ENCODE measurements at regions not wholly inside any gene's neighbourhood (a gene's known extent, or its start where the extent isn't known, plus 50 kb on each side); places are given as distances from the start of the nearest gene placed in this dataset.

DNA sequence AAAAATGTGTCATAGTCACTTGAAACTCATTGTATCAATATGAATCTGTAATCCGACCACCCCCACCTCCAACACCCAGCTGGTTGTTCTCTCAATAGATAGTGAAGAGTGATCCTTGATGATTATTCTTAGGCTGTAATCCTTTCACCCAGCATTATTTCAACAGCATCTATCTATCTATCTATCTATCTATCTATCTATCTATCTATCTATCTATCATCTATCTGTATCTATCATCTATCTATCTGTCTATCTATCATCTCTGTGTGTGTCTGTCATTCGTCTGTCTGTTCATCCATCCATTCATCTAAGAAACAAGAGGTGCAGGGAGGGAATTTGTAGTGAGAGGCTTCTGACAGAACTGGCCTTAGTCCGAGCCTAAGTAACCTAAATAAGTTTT, 78.7 kb upstream of the IGSF10 start:
- TF ChIP-seq CTCF (IDR thresholded peaks at IDR 0.05) (no peak), TCF7L2 (IDR thresholded peaks at IDR 0.05; ENCODE audit: low read depth, low read length) (no peak), POLR2AphosphoS5 (IDR thresholded peaks at IDR 0.05; ENCODE audit: low read depth, low read length) (no peak)
